K562 (cell line): ENCODE measurements at regions not wholly inside any gene's neighbourhood (a gene's known extent, or its start where the extent isn't known, plus 50 kb on each side); places are given as distances from the start of the nearest gene placed in this dataset.

Source experiments
- ATAC-seq: fragments of 200-7000 bp; cut with Tn5 transposase; 3 replicates; pipeline ENCODE4 v1.9.1; 2020; ENCODE audit warnings: moderate library complexity
- BruUV-seq: library from RNA; stranded (reverse); fragments of 400-500 nt; replicated peaks from 2 replicates; lab custom pipeline; 2021; lab: Mats Ljungman, UMichigan
- CTCF ChIA-PET: fragments of 300-600 bp; formaldehyde crosslinking; extraction: SDS; loops from one replicate; lab custom pipeline; 2021; ENCODE audit warnings: low intra/inter-chr PET ratio; lab: Yijun Ruan, JAX
- POLR2A ChIA-PET: fragments of 300-600, 350-650 bp; sonication (Branson Sonifier 250); formaldehyde crosslinking; extraction: SDS; loops from one replicate; lab custom pipeline; 2021; ENCODE audit warnings: antibody characterized with exemption, inconsistent platforms; lab: Yijun Ruan, JAX
- DNase-seq, 4 experiments: peaks; one replicate each; pipeline versions ENCODE4 v3.0.0 to v3.0.0-alpha.2; 2011 to 2018; ENCODE audit warnings: low spot score in 3 of 4, mixed read lengths in 3 of 4; ENCODE audit errors: extremely low read depth in 1 of 4
- FAIRE-seq: peaks from 2 replicates; lab custom pipeline; 2011; peaks lifted over from hg19 to GRCh38; lab: Jason Lieb, UNC
- H2AFZ ChIP-seq: 2 replicates; pipeline ENCODE4 v1.6.0; 2011; ENCODE audit warnings: low read depth, low read length, control low read depth, inconsistent platforms
- H3K27ac ChIP-seq: fragments of 200-600 bp; 3 replicates; pipeline ENCODE4 v1.8.0; 2011; ENCODE audit warnings: low read depth, mild to moderate bottlenecking, control low read depth, inconsistent platforms, low read length, moderate library complexity, mixed read lengths; ENCODE audit errors: extremely low read depth
- H3K27me3 ChIP-seq, 2 experiments: fragments of 300-600 bp in 1 of 2; 2 replicates in 1 of 2; 3 replicates in 1 of 2; pipeline versions ENCODE4 v1.6.0 to v1.8.0; 2011; ENCODE audit warnings: inconsistent platforms in 2 of 2, low read length in 2 of 2, mild to moderate bottlenecking in 1 of 2, mixed read lengths in 1 of 2, moderate library complexity in 1 of 2; ENCODE audit not compliant: control insufficient read depth in 2 of 2, insufficient read depth in 2 of 2
- H3K36me3 ChIP-seq: fragments of 300-600 bp; 3 replicates; pipeline ENCODE4 v1.8.0; 2011; ENCODE audit warnings: mild to moderate bottlenecking, low read length, inconsistent platforms; ENCODE audit not compliant: control insufficient read depth, insufficient read depth
- H3K4me1 ChIP-seq, 2 experiments: fragments of 200-600 bp in 1 of 2; replicated peaks in 1 of 2; 2 replicates in 1 of 2; 3 replicates in 1 of 2; pipeline versions ENCODE4 v1.5.1 to v1.8.0; 2011; ENCODE audit warnings: inconsistent platforms in 2 of 2, low read length in 2 of 2, mild to moderate bottlenecking in 1 of 2, mixed read lengths in 1 of 2, moderate library complexity in 1 of 2; ENCODE audit not compliant: control insufficient read depth in 2 of 2, insufficient read depth in 2 of 2
- H3K4me2 ChIP-seq: 2 replicates; pipeline ENCODE4 v1.6.1; 2011; ENCODE audit warnings: low read length, control low read depth, inconsistent platforms, mixed read lengths; ENCODE audit not compliant: insufficient read depth
- H3K4me3 ChIP-seq: fragments of 200-600 bp; sonication (generic), shearing (Covaris generic); 2 replicates; pipeline ENCODE4 v1.5.1; 2016; ENCODE audit warnings: control low read depth, inconsistent platforms
- H3K79me2 ChIP-seq: fragments of 200-600 bp; 3 replicates; pipeline ENCODE4 v1.8.0; 2011; ENCODE audit warnings: low read length, inconsistent platforms; ENCODE audit not compliant: control insufficient read depth, insufficient read depth
- H3K9ac ChIP-seq, 2 experiments: 2 replicates each; pipeline versions ENCODE4 v1.6.0 to v1.6.1; 2011; ENCODE audit warnings: low read depth in 2 of 2, low read length in 2 of 2, control low read depth in 1 of 2, inconsistent platforms in 1 of 2, mild to moderate bottlenecking in 1 of 2, mixed read lengths in 1 of 2; ENCODE audit not compliant: insufficient read depth in 1 of 2
- H3K9me1 ChIP-seq: one replicate; pipeline ENCODE4 v1.6.0; 2011; ENCODE audit warnings: inconsistent platforms, mild to moderate bottlenecking, low read length, moderate library complexity; ENCODE audit not compliant: control insufficient read depth, insufficient read depth
- H3K9me3 ChIP-seq: replicated peaks from 2 replicates; pipeline ENCODE4 v1.5.1; 2011; ENCODE audit warnings: low read depth, low read length, inconsistent platforms; ENCODE audit not compliant: control insufficient read depth, insufficient read depth
- H4K20me1 ChIP-seq: replicated peaks from 2 replicates; pipeline ENCODE4 v1.6.1; 2011; ENCODE audit warnings: low read length, inconsistent platforms, mixed read lengths; ENCODE audit not compliant: control insufficient read depth, insufficient read depth
- CBFB ChIP-seq: sonication (generic); formaldehyde crosslinking; IDR thresholded peaks from 2 replicates; pipeline ENCODE4 v1.4.0; 2020; ENCODE audit warnings: mild to moderate bottlenecking, missing genetic modification reagents
- FOXK1 ChIP-seq: sonication (generic); formaldehyde crosslinking; IDR thresholded peaks from 2 replicates; pipeline ENCODE4 v1.8.0; 2022; ENCODE audit warnings: missing genetic modification reagents, mild to moderate bottlenecking, borderline replicate concordance
- L3MBTL2 ChIP-seq: fragments of 450-650 bp; IDR thresholded peaks from 2 replicates; pipeline ENCODE4 v1.6.1; 2016; ENCODE audit warnings: mild to moderate bottlenecking, moderate library complexity
- MCM7 ChIP-seq, 2 experiments: fragments of 450-650 bp; IDR thresholded peaks; 2 replicates each; pipeline ENCODE4 v1.6.1; 2016 to 2018
- SMAD3 ChIP-seq: fragments of 450-650 bp; formaldehyde crosslinking; conservative IDR thresholded peaks from 2 replicates; pipeline ENCODE4 v1.4.0; 2020; ENCODE audit warnings: mild to moderate bottlenecking
- SREBF2 ChIP-seq: sonication (generic); formaldehyde crosslinking; IDR thresholded peaks from 2 replicates; pipeline ENCODE4 v1.4.0; 2020; ENCODE audit warnings: mild to moderate bottlenecking, missing genetic modification reagents
- WGBS: fragments of 100-300 bp; shearing (Covaris generic); methylation state at CpG from one replicate; pipeline ENCODE4 v1.1.6; 2016; ENCODE audit warnings: low coverage, mixed read lengths; ENCODE audit not compliant: insufficient coverage; ENCODE audit errors: missing lambda C conversion rate; 5-methylcytosine and 5-hydroxymethylcytosine counted together
- in situ Hi-C: fragments of 300-500 bp; cut with MboI; formaldehyde crosslinking; loops from 4 replicates; pipeline ENCODE4 v1.15.0; 2018; ENCODE audit warnings: inconsistent platforms, mixed read lengths
- intact Hi-C: fragments of 100-400 bp; cut with micrococcal nuclease; formaldehyde crosslinking; loops from 2 replicates; pipeline ENCODE4 v1.14.2; 2022
- TF ChIP-seq, protein P1 (sequence below): fragments of 450-650 bp; formaldehyde crosslinking; IDR thresholded peaks from 2 replicates; pipeline ENCODE4 v1.4.0; 2020; ENCODE audit warnings: mild to moderate bottlenecking, mixed read lengths
- TF ChIP-seq, protein P2 (sequence below), 2 experiments: fragments of 450-650 bp in 1 of 2; sonication (generic) in 1 of 2; formaldehyde crosslinking in 1 of 2; IDR thresholded peaks in 1 of 2; conservative IDR thresholded peaks in 1 of 2; 2 replicates each; pipeline versions ENCODE4 v1.6.1 to v1.8.1; 2016 to 2023; ENCODE audit warnings: mild to moderate bottlenecking in 2 of 2, moderate library complexity in 2 of 2, inconsistent platforms in 1 of 2, missing genetic modification reagents in 1 of 2

DNA sequence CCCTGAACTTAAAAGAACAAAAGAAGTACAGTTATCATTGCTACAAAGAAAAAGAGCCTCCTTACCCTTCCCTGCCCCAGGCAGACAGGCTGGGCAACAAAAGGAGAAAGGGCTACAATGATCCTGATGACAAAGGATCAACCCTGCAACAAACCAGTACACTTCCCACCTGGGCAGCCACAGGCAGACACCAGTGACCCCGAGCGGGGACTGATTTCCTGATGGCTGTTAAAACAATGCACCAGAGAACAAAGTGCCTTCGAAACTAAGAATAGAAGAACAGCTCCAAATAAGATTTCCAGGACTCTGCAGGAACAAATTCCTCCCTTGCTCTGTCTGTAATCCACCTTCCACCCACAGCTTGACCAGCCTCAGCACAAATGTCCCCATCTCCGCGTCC, 106.3 kb upstream of the ARHGEF3 start:
- Histone ChIP-seq H3K27ac (no peak overlapping the region), H3K9me3 (no peaks in the 10 kb centered on the region), H2AFZ (no peak overlapping the region), H3K9ac (no peak overlapping the region), H3K4me2 (no peak overlapping the region), H3K36me3 (no peaks in the 10 kb centered on the region), H3K27me3 (no peaks in the 10 kb centered on the region), H3K4me1 (no peaks in the 10 kb centered on the region), H4K20me1 (no peaks in the 10 kb centered on the region), H3K79me2 (no peaks in the 10 kb centered on the region), H3K4me3 (no peak overlapping the region), H3K9me1 (no peaks in the 10 kb centered on the region)
- CTCF ChIA-PET = no interaction called here
- POLR2A ChIA-PET = no interaction called here
- intact Hi-C loops (no loop called here), in situ Hi-C loops (no loop called here)
- ATAC-seq (no peak), FAIRE-seq (no peak), DNase-seq (no peak)
- TF ChIP-seq, protein P1, sequence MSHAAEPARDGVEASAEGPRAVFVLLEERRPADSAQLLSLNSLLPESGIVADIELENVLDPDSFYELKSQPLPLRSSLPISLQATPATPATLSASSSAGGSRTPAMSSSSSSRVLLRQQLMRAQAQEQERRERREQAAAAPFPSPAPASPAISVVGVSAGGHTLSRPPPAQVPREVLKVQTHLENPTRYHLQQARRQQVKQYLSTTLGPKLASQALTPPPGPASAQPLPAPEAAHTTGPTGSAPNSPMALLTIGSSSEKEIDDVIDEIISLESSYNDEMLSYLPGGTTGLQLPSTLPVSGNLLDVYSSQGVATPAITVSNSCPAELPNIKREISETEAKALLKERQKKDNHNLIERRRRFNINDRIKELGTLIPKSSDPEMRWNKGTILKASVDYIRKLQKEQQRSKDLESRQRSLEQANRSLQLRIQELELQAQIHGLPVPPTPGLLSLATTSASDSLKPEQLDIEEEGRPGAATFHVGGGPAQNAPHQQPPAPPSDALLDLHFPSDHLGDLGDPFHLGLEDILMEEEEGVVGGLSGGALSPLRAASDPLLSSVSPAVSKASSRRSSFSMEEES (CRISPR knock-in tag) = no peak
- TF ChIP-seq FOXK1 (CRISPR knock-in tag) (no peak), CBFB (no peak), L3MBTL2 (no peak), SREBF2 (CRISPR knock-in tag) (no peak), SMAD3 (CRISPR knock-in tag) (no peak), MCM7 (IDR thresholded peaks at IDR 0.05) (no peak)
- TF ChIP-seq, protein P2, sequence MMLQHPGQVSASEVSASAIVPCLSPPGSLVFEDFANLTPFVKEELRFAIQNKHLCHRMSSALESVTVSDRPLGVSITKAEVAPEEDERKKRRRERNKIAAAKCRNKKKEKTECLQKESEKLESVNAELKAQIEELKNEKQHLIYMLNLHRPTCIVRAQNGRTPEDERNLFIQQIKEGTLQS (IDR thresholded peaks at IDR 0.05) = no peak
- TF ChIP-seq, protein P2 (CRISPR knock-in tag; conservative IDR thresholded peaks at IDR 0.05) = no peak
- WGBS = 0% methylated on average over 5 of the region's 5 CpGs
- no TSS peak for BruUV-seq
